ENCODE measurements at regions not wholly inside any gene's neighbourhood (a gene's known extent, or its start where the extent isn't known, plus 50 kb on each side); places are given as distances from the start of the nearest gene placed in this dataset.

- no peak for DNase-seq (ENCODE audit: low read depth, low spot score)
- no peak overlapping the region for H3K4me3 ChIP-seq (ENCODE audit: low read depth, low read length)
- no peak for TF ChIP-seq CTCF (IDR thresholded peaks at IDR 0.05; ENCODE audit: insufficient read depth, low read length, missing control alignments)
- ChIA-PET CTCF (interaction anchor here (0.9 kb wide), 1 partner anchor 9 kb away, joined by 4 read pairs; no protein-coding TSS in a partner anchor), POLR2A (no interaction called here)
Observed at GRCh38 chr10:4100380-4100779, 315.4 kb upstream of the KLF6 start.

- POLR2A ChIA-PET: no interaction called here
- no peak overlapping the region for H3K4me3 ChIP-seq (ENCODE audit: low read depth, low read length)
- TF ChIP-seq CTCF (IDR thresholded peaks at IDR 0.05; ENCODE audit: insufficient read depth, low read length, missing control alignments): no peak
- no peak for DNase-seq (ENCODE audit: low read depth, low spot score)
- CTCF ChIA-PET: no interaction called here
Observed at GRCh38 chr10:4099202-4099601, 314.2 kb upstream of the KLF6 start.

GRCh38 chr10:4095166-4095917 lies 310.3 kb upstream of the KLF6 start:
- H3K4me3 ChIP-seq (ENCODE audit: low read depth, low read length): no peak overlapping the region
- DNase-seq (ENCODE audit: low read depth, low spot score): no peak
- CTCF ChIA-PET: interaction anchor here (1.8 kb wide), 1 partner anchor 562 kb away, joined by 4 read pairs; no protein-coding TSS in a partner anchor
- POLR2A ChIA-PET: no interaction called here
- TF ChIP-seq CTCF (IDR thresholded peaks at IDR 0.05; ENCODE audit: insufficient read depth, low read length, missing control alignments): no peak

- TF ChIP-seq CTCF (IDR thresholded peaks at IDR 0.05; ENCODE audit: insufficient read depth, low read length, missing control alignments): no peak
- CTCF ChIA-PET: interaction anchor here (1.8 kb wide), 1 partner anchor 562 kb away, joined by 4 read pairs; no protein-coding TSS in a partner anchor
- H3K4me3 ChIP-seq (ENCODE audit: low read depth, low read length): no peak overlapping the region
- no peak for DNase-seq (ENCODE audit: low read depth, low spot score)
- POLR2A ChIA-PET: no interaction called here
Observed at GRCh38 chr10:4094751-4095150, 309.7 kb upstream of the KLF6 start.

GRCh38 chr10:4093438-4093837 lies 308.4 kb upstream of the KLF6 start:
- POLR2A ChIA-PET: no interaction called here

More at GRCh38 chr10:4093438-4093837, 308.4 kb upstream of the KLF6 start:
- no peak for TF ChIP-seq CTCF (IDR thresholded peaks at IDR 0.05; ENCODE audit: insufficient read depth, low read length, missing control alignments)
- no peak overlapping the region for H3K4me3 ChIP-seq (ENCODE audit: low read depth, low read length)
- no peak for DNase-seq (ENCODE audit: low read depth, low spot score)
- CTCF ChIA-PET: interaction anchor here (0.9 to 1.0 kb wide), 2 partner anchors 11 to 17 kb away, joined by 3 read pairs; no protein-coding TSS in a partner anchor

Data from AG04449 (cell line).